ENCODE measurements at regions not wholly inside any gene's neighbourhood (a gene's known extent, or its start where the extent isn't known, plus 50 kb on each side); places are given as distances from the start of the nearest gene placed in this dataset.
A peak's percentile ranks its signal among the peaks of the same experiment; 100 is the strongest.

GRCh38 chr6:106770081-106770480 lies 140.7 kb downstream of the QRSL1 start:
- Histone ChIP-seq H3K9me3 (ENCODE audit: control insufficient read depth in 4 of 4, low read length in 3 of 4) (peaks cover 0 to 4% (median 0%) of the 10 kb centered on the region in 4 donors), H3K4me3 (ENCODE audit: low read depth in 1 of 3, low read length in 3 of 3) (no peak overlapping the region), H3K9ac (ENCODE audit: low read depth in 1 of 2, low read length in 2 of 2) (no peak overlapping the region), H3K27me3 (ENCODE audit: control insufficient read depth in 4 of 4, insufficient read depth in 4 of 4, low read length in 3 of 4) (no peaks in the 10 kb centered on the region), H3K27ac (ENCODE audit: low read depth in 1 of 2, low read length in 2 of 2) (no peak overlapping the region), H3K36me3 (ENCODE audit: control insufficient read depth in 4 of 4, insufficient read depth in 3 of 4, low read depth in 1 of 4, low read length in 3 of 4) (peaks cover 0 to 24% (median 17%) of the 10 kb centered on the region in 4 donors), H3K4me1 (ENCODE audit: control insufficient read depth in 4 of 4, insufficient read depth in 4 of 4, low read length in 3 of 4) (peaks cover 4 to 54% (median 24%) of the 10 kb centered on the region in 4 donors)
- DNase-seq (ENCODE audit: low spot score): no peak
- 96% methylated on average over 1 of the region's 1 CpG for WGBS
- no peak for TF ChIP-seq EGR1 (IDR thresholded peaks at IDR 0.05; ENCODE audit: low read depth in 2 of 2)
- TF ChIP-seq TAF1 (conservative IDR thresholded peaks at IDR 0.05): no peak
- TF ChIP-seq ZBTB33 (IDR thresholded peaks at IDR 0.05): no peak
- TF ChIP-seq RAD21 (IDR thresholded peaks at IDR 0.05): no peak
- TF ChIP-seq REST (IDR thresholded peaks at IDR 0.05): no peak
- TF ChIP-seq MAX (IDR thresholded peaks at IDR 0.05): no peak
- no peak for TF ChIP-seq ATF3 (IDR thresholded peaks at IDR 0.05)

GRCh38 chr6:106767271-106767670 lies 137.9 kb downstream of the QRSL1 start:
- Histone ChIP-seq H3K36me3 (ENCODE audit: control insufficient read depth in 4 of 4, insufficient read depth in 3 of 4, low read depth in 1 of 4, low read length in 3 of 4) (peaks cover 0 to 24% (median 17%) of the 10 kb centered on the region in 4 donors), H3K27me3 (ENCODE audit: control insufficient read depth in 4 of 4, insufficient read depth in 4 of 4, low read length in 3 of 4) (no peaks in the 10 kb centered on the region), H3K4me1 (ENCODE audit: control insufficient read depth in 4 of 4, insufficient read depth in 4 of 4, low read length in 3 of 4) (peaks cover 6 to 44% (median 22%) of the 10 kb centered on the region in 4 donors), H3K27ac (ENCODE audit: low read depth in 1 of 2, low read length in 2 of 2) (peak overlapping the region; percentile 68 to 80), H3K4me3 (ENCODE audit: low read depth in 1 of 3, low read length in 3 of 3) (no peak overlapping the region), H3K9ac (ENCODE audit: low read depth in 1 of 2, low read length in 2 of 2) (no peak overlapping the region), H3K9me3 (ENCODE audit: control insufficient read depth in 4 of 4, low read length in 3 of 4) (peaks cover 0 to 4% (median 0%) of the 10 kb centered on the region in 4 donors)
- TF ChIP-seq GABPA (IDR thresholded peaks at IDR 0.05 in 1 of 2, conservative IDR thresholded peaks at IDR 0.05 in 1 of 2) (no peak), YY1 (IDR thresholded peaks at IDR 0.05) (no peak), HNF4G (IDR thresholded peaks at IDR 0.05) (no peak), ZBTB33 (IDR thresholded peaks at IDR 0.05) (no peak), JUND (IDR thresholded peaks at IDR 0.05) (no peak), SP1 (IDR thresholded peaks at IDR 0.05) (no peak), REST (IDR thresholded peaks at IDR 0.05) (no peak), RAD21 (IDR thresholded peaks at IDR 0.05) (no peak), TAF1 (conservative IDR thresholded peaks at IDR 0.05) (no peak), ATF3 (IDR thresholded peaks at IDR 0.05) (no peak), RXRA (IDR thresholded peaks at IDR 0.05) (no peak), MAX (IDR thresholded peaks at IDR 0.05) (no peak), CTCF (IDR thresholded peaks at IDR 0.05; ENCODE audit: low read depth, low read length, missing input control) (no peak)
- no peak for DNase-seq (ENCODE audit: low spot score)
- WGBS: 100% methylated on average over 1 of the region's 1 CpG
